Mammary epithelial cell (primary cell): ENCODE measurements at regions not wholly inside any gene's neighbourhood (a gene's known extent, or its start where the extent isn't known, plus 50 kb on each side); places are given as distances from the start of the nearest gene placed in this dataset.

Source experiments
- EZH2 ChIP-seq: IDR thresholded peaks from 2 replicates; pipeline ENCODE4 v1.6.1; 2012; ENCODE audit warnings: low read length, inconsistent platforms, borderline replicate concordance
- TF ChIP-seq, protein P1 (sequence below), 2 donors: IDR thresholded peaks in 1 of 2; conservative IDR thresholded peaks in 1 of 2; 2 replicates each; pipeline ENCODE4 v1.5.1; 2011 to 2012; ENCODE audit warnings: inconsistent platforms in 2 of 2, low read length in 2 of 2, mild to moderate bottlenecking in 2 of 2, control low read depth in 1 of 2, low read depth in 1 of 2; ENCODE audit not compliant: insufficient read depth in 1 of 2; ENCODE audit errors: extremely low read depth in 1 of 2

DNA sequence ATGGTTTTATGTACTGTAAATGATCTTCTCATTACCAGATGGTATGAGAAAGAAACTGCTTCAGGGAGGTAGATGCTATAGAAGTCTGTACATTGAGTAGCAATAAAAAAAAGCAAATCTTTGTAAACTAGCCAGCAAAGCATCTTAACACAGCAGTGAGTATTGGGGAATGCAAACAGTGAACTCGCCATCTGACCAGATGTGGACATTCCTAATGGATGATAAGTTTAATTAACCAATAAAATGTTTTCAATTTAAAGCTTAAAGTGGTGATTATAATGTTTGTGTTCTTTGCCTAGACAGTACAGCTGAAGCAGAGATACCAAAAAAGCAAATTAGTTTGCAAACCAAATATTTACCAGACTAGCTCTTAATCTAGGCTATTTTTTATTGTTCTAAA is 1144.2 kb downstream of the FAT4 start:
- TF ChIP-seq EZH2 = no peak
- TF ChIP-seq, protein P1, sequence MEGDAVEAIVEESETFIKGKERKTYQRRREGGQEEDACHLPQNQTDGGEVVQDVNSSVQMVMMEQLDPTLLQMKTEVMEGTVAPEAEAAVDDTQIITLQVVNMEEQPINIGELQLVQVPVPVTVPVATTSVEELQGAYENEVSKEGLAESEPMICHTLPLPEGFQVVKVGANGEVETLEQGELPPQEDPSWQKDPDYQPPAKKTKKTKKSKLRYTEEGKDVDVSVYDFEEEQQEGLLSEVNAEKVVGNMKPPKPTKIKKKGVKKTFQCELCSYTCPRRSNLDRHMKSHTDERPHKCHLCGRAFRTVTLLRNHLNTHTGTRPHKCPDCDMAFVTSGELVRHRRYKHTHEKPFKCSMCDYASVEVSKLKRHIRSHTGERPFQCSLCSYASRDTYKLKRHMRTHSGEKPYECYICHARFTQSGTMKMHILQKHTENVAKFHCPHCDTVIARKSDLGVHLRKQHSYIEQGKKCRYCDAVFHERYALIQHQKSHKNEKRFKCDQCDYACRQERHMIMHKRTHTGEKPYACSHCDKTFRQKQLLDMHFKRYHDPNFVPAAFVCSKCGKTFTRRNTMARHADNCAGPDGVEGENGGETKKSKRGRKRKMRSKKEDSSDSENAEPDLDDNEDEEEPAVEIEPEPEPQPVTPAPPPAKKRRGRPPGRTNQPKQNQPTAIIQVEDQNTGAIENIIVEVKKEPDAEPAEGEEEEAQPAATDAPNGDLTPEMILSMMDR (conservative IDR thresholded peaks at IDR 0.05 in 1 of 2, IDR thresholded peaks at IDR 0.05 in 1 of 2; ENCODE audit: extremely low read depth in 1 of 2, insufficient read depth in 1 of 2, low read depth in 1 of 2, low read length in 2 of 2) = no peak
